GOT3 (cell line): ENCODE measurements at regions not wholly inside any gene's neighbourhood (a gene's known extent, or its start where the extent isn't known, plus 50 kb on each side); places are given as distances from the start of the nearest gene placed in this dataset.

Source experiments
- DNase-seq: peaks from one replicate; lab custom pipeline; 2025; ENCODE audit warnings: mixed read lengths; lab: John Stamatoyannopoulos, UW

- no peak for DNase-seq
Measured at GRCh38 chr19:31501427-31502195, 152.4 kb upstream of the TSHZ3 start.

- DNase-seq: no peak
Measured at GRCh38 chr19:31502536-31503170, 153.4 kb upstream of the TSHZ3 start.

- no peak for DNase-seq
Measured at GRCh38 chr19:31503211-31503610, 154.0 kb upstream of the TSHZ3 start.

GRCh38 chr19:31504221-31504620, 155.0 kb upstream of the TSHZ3 start:
- no peak for DNase-seq

- no peak for DNase-seq
Measured at GRCh38 chr19:31505596-31505910, 156.3 kb upstream of the TSHZ3 start.

- DNase-seq: no peak
Measured at GRCh38 chr19:31506102-31506501, 156.9 kb upstream of the TSHZ3 start.

- DNase-seq: no peak
Measured at GRCh38 chr19:31510635-31511034, 161.4 kb upstream of the TSHZ3 start.

GRCh38 chr19:31511098-31511497, 161.9 kb upstream of the TSHZ3 start:
- DNase-seq: no peak

GRCh38 chr19:31511696-31512095, 162.5 kb upstream of the TSHZ3 start:
- DNase-seq: no peak

- no peak for DNase-seq
Measured at GRCh38 chr19:31512181-31512970, 163.1 kb upstream of the TSHZ3 start.

GRCh38 chr19:31513841-31514240, 164.6 kb upstream of the TSHZ3 start:
- DNase-seq: no peak

- DNase-seq: no peak
Measured at GRCh38 chr19:31515931-31516330, 166.7 kb upstream of the TSHZ3 start.

GRCh38 chr19:31516756-31517155, 167.5 kb upstream of the TSHZ3 start:
- no peak for DNase-seq

GRCh38 chr19:31517224-31518180, 168.3 kb upstream of the TSHZ3 start:
- DNase-seq: no peak

- no peak for DNase-seq
Measured at GRCh38 chr19:31518216-31519020, 169.2 kb upstream of the TSHZ3 start.

GRCh38 chr19:31519256-31519655, 170.0 kb upstream of the TSHZ3 start:
- no peak for DNase-seq

GRCh38 chr19:31519908-31520307, 170.7 kb upstream of the TSHZ3 start:
- no peak for DNase-seq

- no peak for DNase-seq
Measured at GRCh38 chr19:31520633-31521032, 171.4 kb upstream of the TSHZ3 start.

GRCh38 chr19:31525610-31526147, 176.4 kb upstream of the TSHZ3 start:
- DNase-seq: no peak

GRCh38 chr19:31527443-31527842, 178.2 kb upstream of the TSHZ3 start:
- no peak for DNase-seq

GRCh38 chr19:31528261-31528660, 179.0 kb upstream of the TSHZ3 start:
- DNase-seq: no peak
